Cardiac fibroblast (primary cell): ENCODE measurements at regions not wholly inside any gene's neighbourhood (a gene's known extent, or its start where the extent isn't known, plus 50 kb on each side); places are given as distances from the start of the nearest gene placed in this dataset.
"Not testable (repeated sequence)": the region's sequence is repeated elsewhere in the genome, so short reads cannot be mapped to it uniquely, and the experiment has no call there.

Experiments used
- DNase-seq, 2 donors: peaks; one replicate each; pipeline versions ENCODE4 v3.0.0 to v3.0.0-alpha.2; 2010; ENCODE audit warnings: low read depth in 2 of 2
- H3K4me3 ChIP-seq, 2 donors: replicated peaks in 1 of 2; 1 replicate in 1 of 2; 2 replicates in 1 of 2; pipeline ENCODE4 v1.5.1; 2011; ENCODE audit warnings: low read depth in 2 of 2, low read length in 2 of 2, mild to moderate bottlenecking in 2 of 2, moderate library complexity in 1 of 2
- CTCF ChIP-seq: IDR thresholded peaks from one replicate; pipeline ENCODE4 v1.5.1; 2011; ENCODE audit warnings: low read depth, mild to moderate bottlenecking, low read length, inconsistent platforms

GRCh38 chr9:104351726-104352125, 152.3 kb upstream of the OR13F1 start:
- no peak for TF ChIP-seq CTCF
- no peak for DNase-seq

GRCh38 chr9:104361207-104361606, 142.9 kb upstream of the OR13F1 start:
- no peak for DNase-seq
- no peak for TF ChIP-seq CTCF
- no peak overlapping the region for H3K4me3 ChIP-seq

More at GRCh38 chr9:104351726-104352125, 152.3 kb upstream of the OR13F1 start:
- H3K4me3 ChIP-seq: no peak overlapping the region

GRCh38 chr9:104362912-104363472, 141.1 kb upstream of the OR13F1 start:
- no peak for TF ChIP-seq CTCF
- no peak for DNase-seq
- H3K4me3 ChIP-seq: no peak overlapping the region

- no peak overlapping the region for H3K4me3 ChIP-seq
- TF ChIP-seq CTCF: no peak
- DNase-seq: peak in 1 of 2 donors; percentile 7
Observed at GRCh38 chr9:104367507-104367906, 136.6 kb upstream of the OR13F1 start.

GRCh38 chr9:104368318-104368717, 135.7 kb upstream of the OR13F1 start:
- not testable (repeated sequence) for H3K4me3 ChIP-seq, DNase-seq

- no peak for TF ChIP-seq CTCF
- H3K4me3 ChIP-seq: no peak overlapping the region
- DNase-seq: no peak
Observed at GRCh38 chr9:104374711-104375110, 129.4 kb upstream of the OR13F1 start.

GRCh38 chr9:104386013-104386412, 118.0 kb upstream of the OR13F1 start:
- no peak for TF ChIP-seq CTCF
- no peak overlapping the region for H3K4me3 ChIP-seq
- no peak for DNase-seq
